RWPE1 (cell line): ENCODE measurements at regions not wholly inside any gene's neighbourhood (a gene's known extent, or its start where the extent isn't known, plus 50 kb on each side); places are given as distances from the start of the nearest gene placed in this dataset.
"Not testable (repeated sequence)": the region's sequence is repeated elsewhere in the genome, so short reads cannot be mapped to it uniquely, and the experiment has no call there.

Source experiments
- CTCF ChIA-PET: fragments of 350-600 bp; sonication (Branson Sonifier 250); formaldehyde crosslinking; extraction: SDS; loops from one replicate; lab custom pipeline; 2021; lab: Yijun Ruan, JAX
- POLR2A ChIA-PET: fragments of 400-600 bp; formaldehyde crosslinking; extraction: SDS; loops from one replicate; lab custom pipeline; 2020; ENCODE audit warnings: antibody characterized with exemption; ENCODE audit not compliant: low non-redundant PET; lab: Yijun Ruan, JAX
- DNase-seq: peaks from one replicate; pipeline ENCODE4 v3.0.0; 2012; ENCODE audit warnings: low spot score
- H3K27ac ChIP-seq: fragments of 450-650 bp; 2 replicates; pipeline ENCODE4 v1.5.1; 2017
- TF ChIP-seq, protein P1 (sequence below): fragments of 450-650 bp; conservative IDR thresholded peaks from 2 replicates; pipeline ENCODE4 v1.5.1; 2017; ENCODE audit warnings: low read depth, mild to moderate bottlenecking

DNA sequence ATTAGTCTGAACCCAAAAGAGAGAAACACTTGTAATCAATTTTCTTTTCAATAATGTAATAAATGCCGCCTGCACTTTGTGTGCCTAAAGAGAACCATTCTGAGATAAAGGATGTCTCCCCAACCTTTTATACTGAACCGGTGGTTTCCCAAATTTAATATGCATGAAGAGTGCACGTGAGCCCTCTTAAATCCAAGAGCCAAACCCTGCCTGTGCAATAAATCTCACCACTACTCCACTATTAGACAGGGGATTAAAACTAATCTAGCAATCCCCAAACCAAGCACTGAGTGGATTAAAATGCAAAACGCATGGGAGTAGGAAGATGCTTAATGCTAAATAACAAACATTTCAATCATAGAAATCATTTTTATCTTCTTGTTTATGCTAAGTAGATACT, 351.0 kb upstream of the PSMD7 start:
- TF ChIP-seq, protein P1, sequence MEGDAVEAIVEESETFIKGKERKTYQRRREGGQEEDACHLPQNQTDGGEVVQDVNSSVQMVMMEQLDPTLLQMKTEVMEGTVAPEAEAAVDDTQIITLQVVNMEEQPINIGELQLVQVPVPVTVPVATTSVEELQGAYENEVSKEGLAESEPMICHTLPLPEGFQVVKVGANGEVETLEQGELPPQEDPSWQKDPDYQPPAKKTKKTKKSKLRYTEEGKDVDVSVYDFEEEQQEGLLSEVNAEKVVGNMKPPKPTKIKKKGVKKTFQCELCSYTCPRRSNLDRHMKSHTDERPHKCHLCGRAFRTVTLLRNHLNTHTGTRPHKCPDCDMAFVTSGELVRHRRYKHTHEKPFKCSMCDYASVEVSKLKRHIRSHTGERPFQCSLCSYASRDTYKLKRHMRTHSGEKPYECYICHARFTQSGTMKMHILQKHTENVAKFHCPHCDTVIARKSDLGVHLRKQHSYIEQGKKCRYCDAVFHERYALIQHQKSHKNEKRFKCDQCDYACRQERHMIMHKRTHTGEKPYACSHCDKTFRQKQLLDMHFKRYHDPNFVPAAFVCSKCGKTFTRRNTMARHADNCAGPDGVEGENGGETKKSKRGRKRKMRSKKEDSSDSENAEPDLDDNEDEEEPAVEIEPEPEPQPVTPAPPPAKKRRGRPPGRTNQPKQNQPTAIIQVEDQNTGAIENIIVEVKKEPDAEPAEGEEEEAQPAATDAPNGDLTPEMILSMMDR, result no peak
- POLR2A ChIA-PET, result no interaction called here
- CTCF ChIA-PET, result interaction anchor here (0.6 kb wide), 1 partner anchor 25 kb away, joined by 3 read pairs; no protein-coding TSS in a partner anchor
- DNase-seq, result no peak
- H3K27ac ChIP-seq, result no peak overlapping the region

DNA sequence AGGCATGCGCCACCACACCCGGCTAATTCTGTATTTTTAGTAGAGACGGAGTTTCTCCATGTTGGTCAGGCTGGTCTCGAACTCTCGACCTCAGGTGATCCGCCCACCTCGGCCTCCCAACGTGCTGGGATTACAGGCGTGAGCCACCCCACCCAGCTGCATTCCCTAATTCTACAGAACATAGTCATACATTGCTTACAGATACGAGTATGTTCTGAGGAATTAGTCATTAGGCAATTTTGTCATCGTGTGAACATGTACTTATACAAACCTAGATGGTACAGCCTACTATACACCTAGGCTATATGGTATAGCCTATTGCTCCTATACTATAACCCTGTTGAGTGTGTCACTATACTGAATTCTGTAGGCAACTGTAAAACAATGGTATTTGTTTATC, 353.4 kb upstream of the PSMD7 start:
- H3K27ac ChIP-seq, POLR2A ChIA-PET, DNase-seq: not testable (repeated sequence)
- CTCF ChIA-PET, result interaction anchor here (0.6 to 1.4 kb wide), 2 partner anchors 14 to 43 kb away, joined by 3 to 4 read pairs; no protein-coding TSS in a partner anchor

DNA sequence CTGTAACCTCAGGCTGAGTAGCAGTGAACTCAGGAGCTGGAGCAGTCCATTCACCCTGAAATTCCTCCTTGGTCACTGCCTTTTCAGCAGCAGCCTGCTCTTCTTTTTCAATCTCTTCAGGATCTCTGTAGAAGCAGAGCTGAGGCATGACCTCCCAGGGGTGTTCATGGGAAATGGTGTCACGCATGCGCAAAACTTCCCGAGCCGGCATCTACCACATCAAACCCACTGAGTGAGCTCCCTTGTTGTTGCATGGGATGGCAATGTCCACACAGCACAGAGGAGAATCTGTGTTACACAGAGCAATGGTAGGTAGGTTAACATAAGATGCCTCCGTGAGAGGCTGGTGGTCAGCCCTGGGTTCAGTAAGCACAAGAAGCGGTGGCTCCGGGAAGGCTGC, 355.8 kb upstream of the PSMD7 start:
- DNase-seq, H3K27ac ChIP-seq, POLR2A ChIA-PET: not testable (repeated sequence)
- CTCF ChIA-PET, result interaction anchor here (0.6 kb wide), 2 partner anchors 152 to 1238 kb away, joined by 3 read pairs; no protein-coding TSS in a partner anchor

DNA sequence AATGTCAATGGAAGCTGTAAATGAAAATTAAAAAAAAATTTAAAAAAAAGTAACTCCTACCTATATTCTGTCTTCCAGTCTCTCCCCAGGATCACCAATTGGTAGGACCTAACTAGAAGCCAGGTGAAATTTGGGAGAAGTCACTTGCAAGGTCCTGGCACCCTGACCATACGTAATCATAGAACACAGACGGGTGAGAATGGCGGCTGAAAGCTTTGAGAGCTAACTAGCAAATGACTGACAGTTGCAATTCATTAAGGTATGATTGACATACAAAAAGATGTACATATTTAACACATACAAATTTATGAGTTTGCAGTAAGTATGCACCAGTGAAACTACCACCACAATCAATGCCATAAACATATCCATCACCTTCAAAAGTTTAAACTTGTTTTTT, 372.7 kb upstream of the PSMD7 start:
- no peak for DNase-seq
- ChIA-PET POLR2A (no interaction called here), CTCF (interaction anchor here (0.6 kb wide), 1 partner anchor 47 kb away, joined by 5 read pairs; no protein-coding TSS in a partner anchor)
- TF ChIP-seq, protein P1, result no peak
- no peak overlapping the region for H3K27ac ChIP-seq

DNA sequence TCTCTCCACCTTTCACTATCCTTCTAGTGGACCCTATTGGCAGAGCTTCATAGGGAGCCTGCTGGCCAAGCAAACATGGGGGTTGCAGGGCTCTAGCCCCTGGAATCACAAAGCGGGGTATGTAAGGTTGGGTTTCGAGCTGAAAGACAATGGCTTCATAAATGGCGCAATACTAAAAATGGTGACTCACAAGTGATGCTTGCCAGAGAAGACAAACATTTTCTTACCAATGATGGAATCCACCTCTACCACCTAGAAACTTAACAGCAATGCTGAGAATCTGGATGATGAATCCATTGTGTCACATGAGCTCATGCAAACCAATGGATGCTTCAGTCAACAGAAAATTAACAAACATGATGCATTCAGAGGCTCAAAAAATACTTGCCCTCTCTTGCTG, 375.3 kb upstream of the PSMD7 start:
- POLR2A ChIA-PET, result no interaction called here
- DNase-seq, result peak; percentile 0
- H3K27ac ChIP-seq, result no peak overlapping the region
- CTCF ChIA-PET, result no interaction called here
- TF ChIP-seq, protein P1, result no peak

DNA sequence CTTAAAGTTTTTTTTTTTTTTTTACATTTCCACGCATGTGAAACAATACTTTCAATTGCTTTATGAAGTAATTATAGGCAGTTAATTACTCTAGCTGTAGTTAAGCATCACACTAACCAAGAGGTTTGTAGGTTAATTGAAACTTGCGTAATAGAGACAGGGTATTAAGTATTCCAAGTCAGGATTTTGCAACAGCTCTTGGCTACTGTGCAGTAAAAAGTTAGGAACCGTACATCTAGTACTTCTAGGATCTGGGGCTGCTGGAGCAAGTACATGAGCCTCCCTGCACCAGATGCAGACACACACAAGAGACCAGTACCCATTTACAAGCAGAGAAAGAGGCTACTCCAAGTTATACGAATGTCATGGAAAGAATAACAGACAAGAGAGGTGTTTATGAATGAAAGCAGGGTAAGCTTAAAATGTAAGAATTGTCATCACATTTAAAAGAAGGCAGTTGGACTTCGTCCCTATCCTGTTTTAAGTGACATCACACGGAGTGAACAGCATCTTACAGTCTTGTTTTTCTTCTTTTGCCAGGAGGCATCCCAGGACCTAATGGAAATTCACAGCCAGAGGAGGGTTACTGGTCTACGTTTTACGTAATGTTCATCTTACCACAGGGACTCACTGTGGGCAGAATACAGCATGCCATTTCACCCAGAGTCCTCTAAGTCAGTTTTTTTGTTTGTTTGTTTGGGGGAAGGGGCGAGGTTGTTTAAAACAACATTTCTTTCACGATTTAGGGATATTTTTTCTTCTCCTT, 379.6 kb upstream of the PSMD7 start:
- CTCF ChIA-PET, result interaction anchor here (0.7 kb wide), 1 partner anchor 1612 kb away, joined by 3 read pairs; no protein-coding TSS in a partner anchor
- POLR2A ChIA-PET, result no interaction called here
- TF ChIP-seq, protein P1, result no peak
- DNase-seq, result no peak
- H3K27ac ChIP-seq, result no peak overlapping the region

DNA sequence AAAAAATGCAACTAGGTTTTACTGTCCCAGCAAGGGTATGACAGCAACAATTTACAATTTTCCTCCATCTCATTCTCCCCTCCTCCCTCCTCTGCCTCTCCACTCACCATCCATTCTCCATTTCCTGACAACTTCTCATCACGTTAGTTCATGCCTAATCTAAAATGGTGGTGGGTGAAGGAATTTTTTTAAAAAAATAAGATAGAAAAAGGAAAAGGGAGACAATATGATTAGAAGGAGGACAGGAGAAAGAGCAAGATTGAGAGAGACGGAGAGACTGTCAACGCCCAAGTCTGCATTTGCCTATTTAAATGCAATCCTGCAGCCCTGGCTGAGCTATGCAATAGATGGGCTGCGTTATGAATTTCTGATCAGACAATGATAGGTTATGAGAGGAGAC, 380.7 kb upstream of the PSMD7 start:
- DNase-seq, result no peak
- ChIA-PET POLR2A (no interaction called here), CTCF (interaction anchor here (0.6 kb wide), 1 partner anchor 368 kb away, joined by 7 read pairs; no protein-coding TSS in a partner anchor)
- TF ChIP-seq, protein P1, result no peak
- no peak overlapping the region for H3K27ac ChIP-seq
